HepG2 (cell line): ENCODE measurements at regions not wholly inside any gene's neighbourhood (a gene's known extent, or its start where the extent isn't known, plus 50 kb on each side); places are given as distances from the start of the nearest gene placed in this dataset.

Experiments
- AGO2 ChIP-seq: fragments of 200-400 bp; formaldehyde crosslinking; optimal IDR thresholded peaks from 2 replicates; pipeline ENCODE3; 2017; ENCODE audit warnings: mild to moderate bottlenecking, low read depth, low read length, moderate library complexity
- ATRX ChIP-seq: sonication (generic); formaldehyde crosslinking; IDR thresholded peaks from 2 replicates; pipeline ENCODE4 v1.4.0; 2020; ENCODE audit warnings: missing genetic modification reagents, borderline replicate concordance
- BRD4 ChIP-seq: sonication (generic); formaldehyde crosslinking; IDR thresholded peaks from 2 replicates; pipeline ENCODE4 v1.4.0; 2020; ENCODE audit warnings: missing genetic modification reagents
- CBX1 ChIP-seq: IDR thresholded peaks from one replicate; pipeline ENCODE4 v1.6.1; 2016; ENCODE audit warnings: antibody characterized with exemption, low read depth
- DBP ChIP-seq: sonication (generic); formaldehyde crosslinking; IDR thresholded peaks from 2 replicates; pipeline ENCODE4 v1.4.0; 2020; ENCODE audit warnings: missing genetic modification reagents; ENCODE audit errors: not compliant biosample characterization
- ERF ChIP-seq: IDR thresholded peaks from 2 replicates; pipeline ENCODE4 v1.6.1; 2018; ENCODE audit warnings: missing biosample characterization, missing genetic modification reagents
- GABPA ChIP-seq, 2 experiments: IDR thresholded peaks; 2 replicates each; pipeline ENCODE4 v1.6.1; 2011 to 2016; ENCODE audit warnings: low read depth in 2 of 2, low read length in 1 of 2, missing biosample characterization in 1 of 2, missing genetic modification characterization in 1 of 2
- POGZ ChIP-seq: sonication (generic); formaldehyde crosslinking; IDR thresholded peaks from 2 replicates; pipeline ENCODE4 v1.4.0; 2020; ENCODE audit warnings: mild to moderate bottlenecking, missing genetic modification reagents
- REPIN1 ChIP-seq: sonication (generic); formaldehyde crosslinking; IDR thresholded peaks from 2 replicates; pipeline ENCODE4 v1.8.0; 2022; ENCODE audit warnings: missing genetic modification reagents, low read depth, mild to moderate bottlenecking, borderline replicate concordance
- YEATS2 ChIP-seq: sonication (generic); formaldehyde crosslinking; IDR thresholded peaks from 2 replicates; pipeline ENCODE4 v1.4.0; 2020; ENCODE audit warnings: missing genetic modification reagents, borderline replicate concordance
- ZBED4 ChIP-seq: sonication (generic); formaldehyde crosslinking; IDR thresholded peaks from 2 replicates; pipeline ENCODE4 v1.4.0; 2020; ENCODE audit warnings: missing genetic modification reagents, borderline replicate concordance
- ZNF329 ChIP-seq: sonication (generic); formaldehyde crosslinking; IDR thresholded peaks from 2 replicates; pipeline ENCODE4 v1.9.0; 2021; ENCODE audit warnings: low read depth, mild to moderate bottlenecking, missing genetic modification reagents
- ZNF362 ChIP-seq: sonication (generic); formaldehyde crosslinking; IDR thresholded peaks from 2 replicates; pipeline ENCODE4 v1.4.0; 2020; ENCODE audit warnings: missing genetic modification reagents, mild to moderate bottlenecking, borderline replicate concordance
- ZNF441 ChIP-seq: sonication (generic); formaldehyde crosslinking; IDR thresholded peaks from 2 replicates; pipeline ENCODE4 v1.7.0; 2021; ENCODE audit warnings: missing genetic modification reagents, borderline replicate concordance
- ZNF629 ChIP-seq: sonication (generic); formaldehyde crosslinking; conservative IDR thresholded peaks from 2 replicates; pipeline ENCODE4 v1.5.0; 2020; ENCODE audit warnings: missing genetic modification reagents
- ZNF709 ChIP-seq: sonication (generic); formaldehyde crosslinking; IDR thresholded peaks from 2 replicates; pipeline ENCODE4 v1.5.0; 2020; ENCODE audit warnings: mild to moderate bottlenecking, missing genetic modification reagents
- ZNF766 ChIP-seq: sonication (generic); formaldehyde crosslinking; IDR thresholded peaks from 2 replicates; pipeline ENCODE4 v1.5.0; 2020; ENCODE audit warnings: missing genetic modification reagents, borderline replicate concordance
- TF ChIP-seq, protein P1 (sequence below): sonication (generic); formaldehyde crosslinking; IDR thresholded peaks from 2 replicates; pipeline ENCODE4 v1.4.0; 2020; ENCODE audit warnings: missing genetic modification reagents
- TF ChIP-seq, protein P2 (sequence below): sonication (generic); formaldehyde crosslinking; IDR thresholded peaks from 2 replicates; pipeline ENCODE4 v1.4.0; 2020; ENCODE audit warnings: mild to moderate bottlenecking, missing genetic modification reagents

DNA sequence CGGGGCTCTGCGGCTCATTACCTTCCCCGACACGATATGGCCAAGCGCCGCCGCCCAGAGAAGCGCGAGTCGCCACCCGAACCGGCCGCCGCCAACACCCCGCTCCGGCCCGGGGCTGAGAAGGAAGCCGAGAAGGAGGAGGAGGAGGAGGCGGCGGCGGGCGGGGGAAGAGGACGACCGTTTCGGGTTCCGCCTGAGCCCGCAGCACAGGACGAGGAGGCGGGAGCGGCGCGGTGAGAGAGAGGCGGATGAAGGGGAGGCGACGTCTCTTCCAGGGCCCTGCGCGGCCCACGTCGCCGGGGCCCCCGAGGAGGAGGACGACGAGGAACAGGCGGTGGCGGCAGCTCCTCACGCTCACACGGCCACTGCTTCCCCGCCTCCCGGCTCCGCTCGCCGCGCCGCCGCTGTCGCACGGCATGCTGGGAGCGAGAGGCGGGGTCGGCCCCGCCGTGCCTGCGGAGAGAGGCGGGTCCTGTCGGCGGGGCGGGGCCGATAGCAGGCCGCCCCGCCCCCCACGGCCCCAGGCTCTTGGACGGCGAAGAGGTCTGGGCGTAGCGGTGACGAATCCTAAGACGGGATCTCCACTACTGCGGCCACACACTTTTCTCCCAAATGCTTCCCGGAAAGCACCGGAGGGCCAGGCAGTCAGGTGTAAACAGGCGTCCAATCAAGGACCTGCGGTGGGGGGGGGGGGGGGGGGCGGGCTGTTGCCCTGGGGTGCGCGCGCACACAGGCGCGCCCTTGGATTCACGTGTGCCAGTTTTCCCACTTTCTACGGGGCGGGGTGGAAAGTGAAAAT lies 97.3 kb upstream of the METTL9 start (continued):
- no peak for TF ChIP-seq GABPA (IDR thresholded peaks at IDR 0.05; ENCODE audit: low read depth, low read length)
- no peak for TF ChIP-seq GABPA (CRISPR knock-in tag; IDR thresholded peaks at IDR 0.05; ENCODE audit: low read depth)
- TF ChIP-seq ZBED4 (CRISPR knock-in tag): 0 out of 2 replicates have a peak, but pooled peaks have one; percentile 61
- TF ChIP-seq ZNF766 (CRISPR knock-in tag): peak; percentile 98
- TF ChIP-seq ZNF629: peak; percentile 32; the same call in 1 of the 2 replicates
- TF ChIP-seq ERF: peak; percentile 99
- TF ChIP-seq ATRX (CRISPR knock-in tag): no peak
- TF ChIP-seq ZNF709 (CRISPR knock-in tag): peak; percentile 98
- TF ChIP-seq, protein P1, sequence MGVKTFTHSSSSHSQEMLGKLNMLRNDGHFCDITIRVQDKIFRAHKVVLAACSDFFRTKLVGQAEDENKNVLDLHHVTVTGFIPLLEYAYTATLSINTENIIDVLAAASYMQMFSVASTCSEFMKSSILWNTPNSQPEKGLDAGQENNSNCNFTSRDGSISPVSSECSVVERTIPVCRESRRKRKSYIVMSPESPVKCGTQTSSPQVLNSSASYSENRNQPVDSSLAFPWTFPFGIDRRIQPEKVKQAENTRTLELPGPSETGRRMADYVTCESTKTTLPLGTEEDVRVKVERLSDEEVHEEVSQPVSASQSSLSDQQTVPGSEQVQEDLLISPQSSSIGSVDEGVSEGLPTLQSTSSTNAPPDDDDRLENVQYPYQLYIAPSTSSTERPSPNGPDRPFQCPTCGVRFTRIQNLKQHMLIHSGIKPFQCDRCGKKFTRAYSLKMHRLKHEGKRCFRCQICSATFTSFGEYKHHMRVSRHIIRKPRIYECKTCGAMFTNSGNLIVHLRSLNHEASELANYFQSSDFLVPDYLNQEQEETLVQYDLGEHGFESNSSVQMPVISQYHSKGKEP (CRISPR knock-in tag): peak; percentile 54; the same call in 1 of the 2 replicates
- peak; percentile 60; the same call in 1 of the 2 replicates for TF ChIP-seq ZNF362 (CRISPR knock-in tag)
- TF ChIP-seq AGO2: peak; percentile 88
- no peak for TF ChIP-seq ZNF329 (CRISPR knock-in tag)
- TF ChIP-seq, protein P2, sequence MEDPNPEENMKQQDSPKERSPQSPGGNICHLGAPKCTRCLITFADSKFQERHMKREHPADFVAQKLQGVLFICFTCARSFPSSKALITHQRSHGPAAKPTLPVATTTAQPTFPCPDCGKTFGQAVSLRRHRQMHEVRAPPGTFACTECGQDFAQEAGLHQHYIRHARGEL: no peak
- peak; percentile 98 for TF ChIP-seq BRD4 (CRISPR knock-in tag)
- TF ChIP-seq YEATS2: peak; percentile 77
- TF ChIP-seq ZNF441 (CRISPR knock-in tag): peak; percentile 89
- TF ChIP-seq DBP (CRISPR knock-in tag): peak; percentile 94
- TF ChIP-seq POGZ (CRISPR knock-in tag): peak; percentile 82
- peak; percentile 74 for TF ChIP-seq CBX1
- peak; percentile 77 for TF ChIP-seq REPIN1 (CRISPR knock-in tag)
